Thymus (tissue), 11 donors: ENCODE measurements at regions not wholly inside any gene's neighbourhood (a gene's known extent, or its start where the extent isn't known, plus 50 kb on each side); places are given as distances from the start of the nearest gene placed in this dataset.

Source experiments
- DNase-seq, 9 donors: peaks; one replicate each; pipeline ENCODE4 v3.0.0-alpha.2; 2013; ENCODE audit warnings: low spot score in 9 of 9, low read depth in 6 of 9, missing footprints in 1 of 9
- H3K27ac ChIP-seq, 2 donors: one replicate each; pipeline ENCODE4 v1.5.1; 2013; ENCODE audit warnings: control low read depth in 1 of 2, low read depth in 1 of 2, low read length in 1 of 2, mild to moderate bottlenecking in 1 of 2, moderate library complexity in 1 of 2
- H3K27me3 ChIP-seq, 2 donors: one replicate each; pipeline ENCODE4 v1.5.1; 2013; ENCODE audit warnings: low read length in 1 of 2; ENCODE audit not compliant: control insufficient read depth in 2 of 2, insufficient read depth in 1 of 2
- H3K36me3 ChIP-seq, 2 donors: one replicate each; pipeline ENCODE4 v1.5.1; 2013; ENCODE audit warnings: low read length in 1 of 2, mild to moderate bottlenecking in 1 of 2, moderate library complexity in 1 of 2; ENCODE audit not compliant: control insufficient read depth in 2 of 2, insufficient read depth in 2 of 2
- H3K4me1 ChIP-seq, 2 donors: one replicate each; pipeline ENCODE4 v1.5.1; 2013; ENCODE audit warnings: low read length in 2 of 2; ENCODE audit not compliant: control insufficient read depth in 2 of 2, insufficient read depth in 2 of 2
- H3K4me3 ChIP-seq, 2 donors: one replicate each; pipeline ENCODE4 v1.5.1; 2013; ENCODE audit warnings: low read length in 2 of 2, control low read depth in 1 of 2, mild to moderate bottlenecking in 1 of 2
- H3K9me3 ChIP-seq, 2 donors: one replicate each; pipeline ENCODE4 v1.5.1; 2013; ENCODE audit warnings: low read length in 1 of 2, mild to moderate bottlenecking in 1 of 2; ENCODE audit not compliant: control insufficient read depth in 2 of 2, insufficient read depth in 1 of 2
- WGBS: extraction: QIAGEN DNeasy Blood & Tissue Kit; methylation state at CpG from one replicate; pipeline ENCODE4 v1.1.7; 2013; 5-methylcytosine and 5-hydroxymethylcytosine counted together
- donor health status: healthy.

DNA sequence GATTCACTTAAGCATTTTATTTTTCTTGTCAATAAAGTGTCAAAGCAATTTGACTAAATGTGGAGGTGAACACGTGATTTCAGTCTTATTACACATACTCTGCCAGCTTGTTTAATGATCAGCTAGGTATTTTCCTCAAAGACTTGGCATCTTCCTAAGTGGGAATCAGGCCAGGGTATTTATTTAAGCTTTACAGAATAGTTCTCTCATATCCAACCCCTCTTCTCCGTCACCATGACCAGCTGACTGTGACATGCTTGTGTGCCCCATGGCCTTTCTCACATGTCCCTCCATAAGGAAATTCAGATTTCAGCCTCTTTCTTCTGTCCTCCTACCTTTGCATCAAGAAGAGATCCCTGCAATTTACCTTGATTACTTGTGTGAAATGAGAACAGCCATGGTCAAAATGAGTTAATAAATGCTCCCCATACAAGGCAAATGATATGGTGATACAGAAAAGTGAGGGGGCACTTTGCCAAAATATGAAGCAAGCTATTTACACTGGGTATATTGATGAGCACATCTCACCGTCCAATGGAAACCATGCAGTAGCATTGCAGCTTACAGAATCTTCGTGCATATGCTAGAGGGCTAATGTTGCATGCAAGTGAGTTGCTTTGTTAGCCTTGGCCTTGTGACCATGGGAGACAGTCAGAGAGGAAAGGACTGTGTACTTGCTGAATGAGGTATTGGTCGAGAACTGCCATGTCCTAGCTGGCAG lies 202.2 kb downstream of the RNF152 start:
- Histone ChIP-seq H3K27me3 (no peaks in the 10 kb centered on the region), H3K36me3 (no peaks in the 10 kb centered on the region), H3K27ac (no peak overlapping the region), H3K4me1 (no peaks in the 10 kb centered on the region), H3K9me3 (no peaks in the 10 kb centered on the region), H3K4me3 (no peak overlapping the region)
- DNase-seq: no peak
- WGBS: 93% methylated on average over 5 of the region's 5 CpGs

DNA sequence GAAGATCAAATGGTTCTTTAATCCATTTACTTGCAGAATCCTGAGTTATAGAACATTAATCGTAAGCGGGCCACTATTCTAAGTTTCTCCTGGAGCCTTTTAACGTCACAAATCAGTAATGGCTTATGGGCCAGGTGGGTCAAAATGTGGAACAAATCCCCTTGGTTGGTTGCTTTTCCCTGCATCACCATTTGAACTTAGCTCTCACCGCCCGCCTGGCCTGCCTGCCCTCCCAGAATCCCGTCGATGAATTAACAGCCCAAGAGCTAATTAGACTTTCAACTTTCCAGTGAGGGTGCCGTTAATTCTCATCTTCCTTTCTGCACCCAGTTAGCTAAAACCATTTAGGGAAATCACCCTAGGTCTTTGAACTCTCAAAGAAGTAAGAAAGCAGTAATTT lies 205.5 kb downstream of the RNF152 start:
- WGBS: 96% methylated on average over 8 of the region's 8 CpGs
- Histone ChIP-seq H3K36me3 (no peaks in the 10 kb centered on the region), H3K9me3 (no peaks in the 10 kb centered on the region), H3K4me1 (no peaks in the 10 kb centered on the region), H3K27me3 (no peaks in the 10 kb centered on the region), H3K4me3 (no peak overlapping the region), H3K27ac (no peak overlapping the region)
- no peak for DNase-seq

DNA sequence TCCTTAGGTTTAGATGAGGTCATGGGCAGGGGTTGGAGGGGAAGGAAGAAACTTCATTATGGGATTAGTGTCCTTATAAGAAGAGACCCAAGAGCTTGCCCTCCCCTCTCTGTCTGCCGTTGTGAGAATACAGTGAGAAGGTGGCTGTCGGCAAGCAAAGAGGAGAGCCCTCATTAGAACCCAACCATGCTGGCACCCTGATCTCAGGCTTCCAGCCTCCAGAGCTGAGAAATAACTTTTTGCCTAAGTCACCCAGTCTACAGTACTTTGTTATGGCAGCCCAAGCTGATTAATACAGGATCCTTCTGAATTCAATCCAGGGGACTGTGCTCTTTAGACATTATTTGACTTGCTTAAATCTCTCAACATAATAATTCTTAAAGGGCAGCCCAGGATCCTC lies 209.0 kb downstream of the RNF152 start:
- no peaks in the 10 kb centered on the region for H3K36me3 ChIP-seq

DNA sequence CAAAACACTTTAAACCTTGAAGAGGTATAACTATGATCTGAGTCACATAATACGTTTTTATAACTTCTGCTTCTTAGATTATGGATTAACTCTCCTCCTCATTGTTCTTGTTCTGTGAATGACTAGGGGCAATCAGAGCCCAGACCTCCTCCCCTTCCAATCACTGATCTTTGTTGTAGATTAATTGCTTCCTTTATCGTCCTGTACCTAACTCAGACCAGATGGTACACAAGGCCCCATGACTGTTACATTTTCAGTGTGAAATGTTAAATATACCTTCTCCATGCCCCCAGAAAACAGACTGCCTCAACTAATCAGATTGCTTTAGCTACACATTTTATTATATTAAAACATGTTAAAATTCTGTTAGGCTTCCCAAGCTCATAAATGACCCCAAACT lies 211.7 kb downstream of the RNF152 start:
- no peaks in the 10 kb centered on the region for H3K4me1 ChIP-seq
- DNase-seq: no peak
- no peaks in the 10 kb centered on the region for H3K36me3 ChIP-seq
- peaks cover 0 to 4% of the 10 kb centered on the region in 2 donors for H3K9me3 ChIP-seq
- WGBS: 94% methylated on average over 2 of the region's 2 CpGs
- no peaks in the 10 kb centered on the region for H3K27me3 ChIP-seq
- H3K4me3 ChIP-seq: no peak overlapping the region
- H3K27ac ChIP-seq: no peak overlapping the region

More for the DNA sequence above, 209.0 kb downstream of the RNF152 start:
- no peak for DNase-seq
- WGBS: 91% methylated on average over 2 of the region's 2 CpGs
- Histone ChIP-seq H3K27me3 (no peaks in the 10 kb centered on the region), H3K4me1 (no peaks in the 10 kb centered on the region), H3K27ac (no peak overlapping the region), H3K4me3 (no peak overlapping the region), H3K9me3 (peaks cover 0 to 4% of the 10 kb centered on the region in 2 donors)

DNA sequence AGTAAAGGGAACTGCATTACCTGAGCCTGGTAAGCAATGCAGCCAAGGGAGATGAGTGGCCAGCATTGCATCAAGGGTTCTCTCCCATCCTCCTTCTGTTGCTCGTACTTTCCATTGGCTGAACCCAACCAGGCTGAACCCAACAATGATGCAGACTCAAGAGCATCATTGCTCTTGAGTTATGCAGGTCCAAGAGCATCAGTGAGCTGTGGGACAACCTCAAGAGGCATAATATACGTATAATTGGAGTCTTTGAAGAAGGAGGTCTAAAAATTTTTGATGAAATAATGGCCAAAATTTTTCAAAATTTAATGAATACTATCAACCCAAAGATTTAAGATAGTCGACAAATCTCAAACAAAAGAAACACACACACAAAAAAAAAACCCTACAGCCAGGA lies 213.0 kb downstream of the RNF152 start:
- peaks cover 0 to 4% of the 10 kb centered on the region in 2 donors for H3K9me3 ChIP-seq
- no peaks in the 10 kb centered on the region for H3K36me3 ChIP-seq
- H3K4me3 ChIP-seq: no peak overlapping the region
- H3K4me1 ChIP-seq: no peaks in the 10 kb centered on the region
- WGBS: 86% methylated on average over 3 of the region's 3 CpGs
- no peaks in the 10 kb centered on the region for H3K27me3 ChIP-seq
- DNase-seq: no peak
- no peak overlapping the region for H3K27ac ChIP-seq

GRCh38 chr18:61677435-61677970 lies 215.3 kb downstream of the RNF152 start:
- peaks cover 0 to 4% of the 10 kb centered on the region in 2 donors for H3K9me3 ChIP-seq
- no peak overlapping the region for H3K27ac ChIP-seq
- no peaks in the 10 kb centered on the region for H3K27me3 ChIP-seq
- no peaks in the 10 kb centered on the region for H3K36me3 ChIP-seq
- no peak overlapping the region for H3K4me3 ChIP-seq
- no peaks in the 10 kb centered on the region for H3K4me1 ChIP-seq
- WGBS: 85% methylated on average over 4 of the region's 4 CpGs
- no peak for DNase-seq

DNA sequence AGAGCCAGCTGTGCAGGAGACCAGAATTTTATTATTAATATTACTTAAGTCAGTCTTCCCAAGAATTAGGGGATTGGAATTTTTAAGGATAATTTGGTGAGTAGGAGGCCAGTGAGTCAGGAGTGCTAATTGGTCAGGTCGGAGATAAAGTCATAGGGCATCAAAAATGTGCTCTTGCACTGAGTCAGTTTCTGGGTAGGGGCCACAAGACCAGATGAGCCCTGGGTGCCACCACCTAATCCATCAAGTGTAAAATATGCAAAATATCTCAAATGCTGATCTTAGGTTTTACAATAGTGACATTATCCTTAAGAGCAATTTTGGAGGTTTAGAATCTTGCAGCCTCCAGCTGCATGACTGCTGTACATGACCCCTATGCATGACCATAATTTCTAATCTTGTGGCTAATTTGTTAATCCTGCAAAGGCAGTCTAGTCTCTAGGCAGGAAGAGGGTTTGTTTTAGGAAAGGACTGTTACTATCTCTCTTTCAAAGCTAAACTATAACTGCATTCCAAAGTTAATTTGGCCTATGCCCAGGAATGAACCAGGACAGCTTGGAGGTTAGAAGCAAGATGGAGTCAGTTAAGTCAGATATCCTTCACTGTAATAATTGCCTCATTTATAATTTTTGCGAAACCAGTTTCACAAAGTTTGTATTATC lies 215.9 kb downstream of the RNF152 start:
- DNase-seq: no peak
- Histone ChIP-seq H3K4me1 (no peaks in the 10 kb centered on the region), H3K27ac (no peak overlapping the region), H3K36me3 (no peaks in the 10 kb centered on the region), H3K4me3 (no peak overlapping the region), H3K9me3 (peaks cover 0 to 4% of the 10 kb centered on the region in 2 donors), H3K27me3 (no peaks in the 10 kb centered on the region)
- 96% methylated on average over 2 of the region's 2 CpGs for whole genome bisulfite sequencing

GRCh38 chr18:61669320-61669719 lies 223.5 kb downstream of the RNF152 start:
- Histone ChIP-seq H3K27ac (no peak overlapping the region), H3K4me1 (no peaks in the 10 kb centered on the region), H3K27me3 (no peaks in the 10 kb centered on the region), H3K4me3 (no peak overlapping the region), H3K36me3 (no peaks in the 10 kb centered on the region), H3K9me3 (no peaks in the 10 kb centered on the region)
- DNase-seq: no peak
- 78% methylated on average over 1 of the region's 1 CpG for WGBS

- DNase-seq: no peak
- Histone ChIP-seq H3K27ac (no peak overlapping the region), H3K36me3 (no peaks in the 10 kb centered on the region), H3K27me3 (no peaks in the 10 kb centered on the region), H3K4me1 (no peaks in the 10 kb centered on the region), H3K9me3 (no peaks in the 10 kb centered on the region), H3K4me3 (no peak overlapping the region)
- whole genome bisulfite sequencing: 97% methylated on average over 2 of the region's 2 CpGs
Observed at GRCh38 chr18:61666876-61667590, 225.8 kb downstream of the RNF152 start.
